PFSK-1 (cell line): ENCODE measurements at regions not wholly inside any gene's neighbourhood (a gene's known extent, or its start where the extent isn't known, plus 50 kb on each side); places are given as distances from the start of the nearest gene placed in this dataset.

Experiments
- POLR2AphosphoS5 ChIP-seq: IDR thresholded peaks from 2 replicates; pipeline ENCODE4 v1.6.1; 2012; ENCODE audit warnings: low read depth, mild to moderate bottlenecking, control low read depth, low read length, moderate library complexity
- SIN3A ChIP-seq: IDR thresholded peaks from 2 replicates; pipeline ENCODE4 v1.6.1; 2012; ENCODE audit warnings: mild to moderate bottlenecking, low read length, moderate library complexity, borderline replicate concordance; ENCODE audit not compliant: insufficient read depth
- TAF1 ChIP-seq: IDR thresholded peaks from 2 replicates; pipeline ENCODE4 v1.6.1; 2012; ENCODE audit warnings: low read length, control low read depth, borderline replicate concordance; ENCODE audit not compliant: insufficient read depth
- TF ChIP-seq, protein P1 (sequence below), 2 experiments: IDR thresholded peaks; 2 replicates each; pipeline versions ENCODE4 v1.6.1 to v1.8.0; 2011 to 2012; ENCODE audit warnings: low read depth in 2 of 2, low read length in 2 of 2, control low read depth in 1 of 2, inconsistent platforms in 1 of 2, mild to moderate bottlenecking in 1 of 2, moderate library complexity in 1 of 2; ENCODE audit not compliant: insufficient read depth in 1 of 2

DNA sequence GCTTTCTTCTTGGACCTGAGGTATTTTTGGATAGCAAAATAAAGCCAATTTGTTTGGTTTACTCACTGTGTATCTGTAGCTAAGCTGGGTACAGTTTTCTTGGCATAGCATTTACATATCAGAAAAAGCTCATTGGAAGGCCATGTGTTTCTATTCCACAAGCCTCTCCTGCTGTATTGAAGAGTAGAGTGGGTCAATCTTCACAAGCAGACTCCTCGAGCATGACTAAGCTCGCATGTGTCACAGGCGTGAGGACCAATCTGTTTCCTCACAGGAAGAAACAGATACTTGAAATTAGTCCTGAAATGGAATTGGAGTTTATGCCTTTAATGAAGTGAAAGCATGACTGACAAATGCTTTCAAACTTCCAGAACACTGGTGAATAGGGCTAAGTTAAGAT is 1279.0 kb upstream of the MAP3K7 start:
- TF ChIP-seq POLR2AphosphoS5 = no peak
- no peak for TF ChIP-seq TAF1
- TF ChIP-seq, protein P1, sequence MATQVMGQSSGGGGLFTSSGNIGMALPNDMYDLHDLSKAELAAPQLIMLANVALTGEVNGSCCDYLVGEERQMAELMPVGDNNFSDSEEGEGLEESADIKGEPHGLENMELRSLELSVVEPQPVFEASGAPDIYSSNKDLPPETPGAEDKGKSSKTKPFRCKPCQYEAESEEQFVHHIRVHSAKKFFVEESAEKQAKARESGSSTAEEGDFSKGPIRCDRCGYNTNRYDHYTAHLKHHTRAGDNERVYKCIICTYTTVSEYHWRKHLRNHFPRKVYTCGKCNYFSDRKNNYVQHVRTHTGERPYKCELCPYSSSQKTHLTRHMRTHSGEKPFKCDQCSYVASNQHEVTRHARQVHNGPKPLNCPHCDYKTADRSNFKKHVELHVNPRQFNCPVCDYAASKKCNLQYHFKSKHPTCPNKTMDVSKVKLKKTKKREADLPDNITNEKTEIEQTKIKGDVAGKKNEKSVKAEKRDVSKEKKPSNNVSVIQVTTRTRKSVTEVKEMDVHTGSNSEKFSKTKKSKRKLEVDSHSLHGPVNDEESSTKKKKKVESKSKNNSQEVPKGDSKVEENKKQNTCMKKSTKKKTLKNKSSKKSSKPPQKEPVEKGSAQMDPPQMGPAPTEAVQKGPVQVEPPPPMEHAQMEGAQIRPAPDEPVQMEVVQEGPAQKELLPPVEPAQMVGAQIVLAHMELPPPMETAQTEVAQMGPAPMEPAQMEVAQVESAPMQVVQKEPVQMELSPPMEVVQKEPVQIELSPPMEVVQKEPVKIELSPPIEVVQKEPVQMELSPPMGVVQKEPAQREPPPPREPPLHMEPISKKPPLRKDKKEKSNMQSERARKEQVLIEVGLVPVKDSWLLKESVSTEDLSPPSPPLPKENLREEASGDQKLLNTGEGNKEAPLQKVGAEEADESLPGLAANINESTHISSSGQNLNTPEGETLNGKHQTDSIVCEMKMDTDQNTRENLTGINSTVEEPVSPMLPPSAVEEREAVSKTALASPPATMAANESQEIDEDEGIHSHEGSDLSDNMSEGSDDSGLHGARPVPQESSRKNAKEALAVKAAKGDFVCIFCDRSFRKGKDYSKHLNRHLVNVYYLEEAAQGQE (IDR thresholded peaks at IDR 0.05; ENCODE audit: insufficient read depth in 1 of 2, low read depth in 2 of 2, low read length in 2 of 2) = no peak
- no peak for TF ChIP-seq SIN3A
